ENCODE measurements at regions not wholly inside any gene's neighbourhood (a gene's known extent, or its start where the extent isn't known, plus 50 kb on each side); places are given as distances from the start of the nearest gene placed in this dataset.

DNA sequence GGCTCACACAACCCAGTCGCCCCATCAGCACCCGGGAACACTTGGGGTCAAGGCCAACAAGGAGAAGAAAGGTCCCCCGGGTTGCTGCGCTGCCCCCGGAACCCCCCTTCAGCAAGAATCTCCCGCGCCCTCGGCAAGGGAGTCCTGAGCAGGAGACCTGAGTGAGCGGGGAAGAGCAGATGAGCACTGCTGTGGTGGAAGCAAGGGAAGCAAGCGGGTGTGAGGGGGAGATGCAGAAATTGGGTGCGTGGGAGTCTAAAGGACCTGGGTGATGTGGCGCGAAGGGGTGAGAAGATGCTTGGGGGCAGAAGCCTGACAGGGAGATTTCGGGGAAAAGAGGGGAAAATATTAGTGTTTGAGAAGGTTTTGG lies 105.5 kb upstream of the PRB2 start:
- no peak for TF ChIP-seq EZH2 (IDR thresholded peaks at IDR 0.05; ENCODE audit: low read length, missing control alignments)
- TF ChIP-seq, protein P1, sequence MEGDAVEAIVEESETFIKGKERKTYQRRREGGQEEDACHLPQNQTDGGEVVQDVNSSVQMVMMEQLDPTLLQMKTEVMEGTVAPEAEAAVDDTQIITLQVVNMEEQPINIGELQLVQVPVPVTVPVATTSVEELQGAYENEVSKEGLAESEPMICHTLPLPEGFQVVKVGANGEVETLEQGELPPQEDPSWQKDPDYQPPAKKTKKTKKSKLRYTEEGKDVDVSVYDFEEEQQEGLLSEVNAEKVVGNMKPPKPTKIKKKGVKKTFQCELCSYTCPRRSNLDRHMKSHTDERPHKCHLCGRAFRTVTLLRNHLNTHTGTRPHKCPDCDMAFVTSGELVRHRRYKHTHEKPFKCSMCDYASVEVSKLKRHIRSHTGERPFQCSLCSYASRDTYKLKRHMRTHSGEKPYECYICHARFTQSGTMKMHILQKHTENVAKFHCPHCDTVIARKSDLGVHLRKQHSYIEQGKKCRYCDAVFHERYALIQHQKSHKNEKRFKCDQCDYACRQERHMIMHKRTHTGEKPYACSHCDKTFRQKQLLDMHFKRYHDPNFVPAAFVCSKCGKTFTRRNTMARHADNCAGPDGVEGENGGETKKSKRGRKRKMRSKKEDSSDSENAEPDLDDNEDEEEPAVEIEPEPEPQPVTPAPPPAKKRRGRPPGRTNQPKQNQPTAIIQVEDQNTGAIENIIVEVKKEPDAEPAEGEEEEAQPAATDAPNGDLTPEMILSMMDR (conservative IDR thresholded peaks at IDR 0.05 in 1 of 2, IDR thresholded peaks at IDR 0.05 in 1 of 2; ENCODE audit: low read depth in 1 of 2, low read length in 2 of 2), result no peak
